Loucy (cell line): ENCODE measurements at regions not wholly inside any gene's neighbourhood (a gene's known extent, or its start where the extent isn't known, plus 50 kb on each side); places are given as distances from the start of the nearest gene placed in this dataset.

Source experiments
- H2AFZ ChIP-seq: fragments of 200-600 bp; sonication (generic); 2 replicates; pipeline ENCODE4 v1.6.0; 2016; ENCODE audit warnings: antibody characterized with exemption, mild to moderate bottlenecking, low read length, moderate library complexity
- H3F3A ChIP-seq: fragments of 200-600 bp; 2 replicates; pipeline ENCODE4 v1.6.0; 2016; ENCODE audit warnings: antibody characterized with exemption, low read depth, mild to moderate bottlenecking
- H3K27me3 ChIP-seq: fragments of 200-600 bp; sonication (generic); 2 replicates; pipeline ENCODE4 v1.6.1; 2014; ENCODE audit warnings: low read length, mild to moderate bottlenecking; ENCODE audit not compliant: insufficient read depth, poor library complexity, severe bottlenecking
- H3K36me3 ChIP-seq: fragments of 200-600 bp; sonication (generic); 2 replicates; pipeline ENCODE4 v1.6.1; 2016; ENCODE audit warnings: low read length; ENCODE audit not compliant: insufficient read depth
- H3K4me1 ChIP-seq: fragments of 200-600 bp; sonication (generic); 2 replicates; pipeline ENCODE4 v1.5.1; 2014; ENCODE audit warnings: low read length, mild to moderate bottlenecking; ENCODE audit not compliant: insufficient read depth, poor library complexity, severe bottlenecking
- H3K4me2 ChIP-seq: fragments of 200-600 bp; sonication (generic); 2 replicates; pipeline ENCODE4 v1.6.0; 2014; ENCODE audit warnings: antibody characterized with exemption, low read length, low read depth, mild to moderate bottlenecking; ENCODE audit not compliant: poor library complexity, severe bottlenecking
- H3K4me3 ChIP-seq: fragments of 200-600 bp; sonication (generic); 2 replicates; pipeline ENCODE4 v1.5.1; 2014; ENCODE audit warnings: low read length, mild to moderate bottlenecking, mixed read lengths; ENCODE audit not compliant: poor library complexity, severe bottlenecking
- H3K79me2 ChIP-seq: fragments of 200-600 bp; sonication (generic); 2 replicates; pipeline ENCODE4 v1.6.1; 2014; ENCODE audit warnings: low read length; ENCODE audit not compliant: insufficient read depth
- H3K9ac ChIP-seq: fragments of 200-600 bp; sonication (generic); 2 replicates; pipeline ENCODE4 v1.6.0; 2014; ENCODE audit warnings: mild to moderate bottlenecking, low read depth, low read length, moderate library complexity; ENCODE audit not compliant: poor library complexity, severe bottlenecking
- H3K9me2 ChIP-seq: fragments of 200-600 bp; sonication (generic); replicated peaks from 2 replicates; pipeline ENCODE4 v1.6.1; 2016; ENCODE audit warnings: low read depth, low read length, mixed read lengths
- H3K9me3 ChIP-seq: fragments of 200-600 bp; sonication (generic); 2 replicates; pipeline ENCODE4 v1.6.1; 2014; ENCODE audit warnings: mild to moderate bottlenecking, antibody characterized with exemption, low read length, low read depth; ENCODE audit not compliant: insufficient read depth
- H4K20me1 ChIP-seq: fragments of 200-600 bp; sonication (generic); 2 replicates; pipeline ENCODE4 v1.6.0; 2014; ENCODE audit warnings: antibody characterized with exemption, low read length, mild to moderate bottlenecking; ENCODE audit not compliant: insufficient read depth, poor library complexity, severe bottlenecking
- EZH2phosphoT487 ChIP-seq: fragments of 200-600 bp; IDR thresholded peaks from 2 replicates; pipeline ENCODE4 v1.6.1; 2018; ENCODE audit warnings: antibody characterized with exemption, mild to moderate bottlenecking, moderate library complexity, borderline replicate concordance
- TF ChIP-seq, protein P1 (sequence below): fragments of 200-600 bp; sonication (generic); conservative IDR thresholded peaks from 2 replicates; pipeline ENCODE4 v1.5.1; 2014; ENCODE audit warnings: mild to moderate bottlenecking, antibody characterized with exemption, low read length

DNA sequence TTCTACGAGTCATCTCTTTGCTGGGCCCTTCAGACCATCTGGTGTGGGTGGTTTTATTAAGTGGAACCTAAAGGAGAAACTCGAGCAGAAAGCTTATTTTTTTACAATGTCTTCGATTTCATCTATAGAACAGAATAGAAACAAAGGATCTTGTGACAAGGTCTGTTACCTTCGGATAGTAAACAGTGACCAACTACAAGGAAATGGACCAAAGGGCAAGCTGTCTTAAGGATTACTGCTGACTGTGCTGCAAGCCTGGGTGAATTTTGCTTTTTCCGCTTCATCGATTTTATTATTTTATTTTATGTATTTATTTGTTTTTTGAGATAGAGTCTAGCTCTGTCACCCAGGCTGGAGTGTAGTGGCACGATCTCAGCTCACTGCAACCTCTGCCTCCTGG lies 348.9 kb upstream of the ERCC4 start:
- Histone ChIP-seq H3K79me2 (no peaks in the 10 kb centered on the region), H3K36me3 (no peaks in the 10 kb centered on the region), H3K9me3 (no peaks in the 10 kb centered on the region), H4K20me1 (no peaks in the 10 kb centered on the region), H3K9ac (no peak overlapping the region), H3K9me2 (no peaks in the 10 kb centered on the region), H3K27me3 (no peaks in the 10 kb centered on the region), H3K4me3 (no peak overlapping the region), H3K4me2 (no peak overlapping the region), H2AFZ (no peak overlapping the region), H3F3A (no peaks in the 10 kb centered on the region), H3K4me1 (no peaks in the 10 kb centered on the region)
- TF ChIP-seq EZH2phosphoT487, result no peak
- TF ChIP-seq, protein P1, sequence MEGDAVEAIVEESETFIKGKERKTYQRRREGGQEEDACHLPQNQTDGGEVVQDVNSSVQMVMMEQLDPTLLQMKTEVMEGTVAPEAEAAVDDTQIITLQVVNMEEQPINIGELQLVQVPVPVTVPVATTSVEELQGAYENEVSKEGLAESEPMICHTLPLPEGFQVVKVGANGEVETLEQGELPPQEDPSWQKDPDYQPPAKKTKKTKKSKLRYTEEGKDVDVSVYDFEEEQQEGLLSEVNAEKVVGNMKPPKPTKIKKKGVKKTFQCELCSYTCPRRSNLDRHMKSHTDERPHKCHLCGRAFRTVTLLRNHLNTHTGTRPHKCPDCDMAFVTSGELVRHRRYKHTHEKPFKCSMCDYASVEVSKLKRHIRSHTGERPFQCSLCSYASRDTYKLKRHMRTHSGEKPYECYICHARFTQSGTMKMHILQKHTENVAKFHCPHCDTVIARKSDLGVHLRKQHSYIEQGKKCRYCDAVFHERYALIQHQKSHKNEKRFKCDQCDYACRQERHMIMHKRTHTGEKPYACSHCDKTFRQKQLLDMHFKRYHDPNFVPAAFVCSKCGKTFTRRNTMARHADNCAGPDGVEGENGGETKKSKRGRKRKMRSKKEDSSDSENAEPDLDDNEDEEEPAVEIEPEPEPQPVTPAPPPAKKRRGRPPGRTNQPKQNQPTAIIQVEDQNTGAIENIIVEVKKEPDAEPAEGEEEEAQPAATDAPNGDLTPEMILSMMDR, result no peak

DNA sequence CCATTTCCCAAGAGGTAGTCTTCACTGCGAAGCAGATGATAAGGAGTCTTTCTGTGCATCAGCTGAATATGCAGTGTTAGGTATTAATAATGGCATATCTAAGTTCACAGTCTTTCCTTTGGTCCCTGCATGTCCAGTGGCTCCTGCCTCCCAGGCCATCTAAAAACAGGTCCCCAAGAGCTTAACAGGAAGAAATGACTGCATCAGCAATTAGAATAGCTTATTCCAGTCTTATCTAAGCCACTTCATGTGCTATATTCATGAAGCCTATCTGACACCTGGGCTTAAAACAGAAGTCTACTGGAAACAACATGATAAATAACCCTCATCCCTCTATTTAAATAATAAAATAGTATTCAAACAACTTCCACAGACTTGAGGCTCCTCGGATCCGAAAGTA lies 346.1 kb upstream of the ERCC4 start:
- TF ChIP-seq, protein P1, result no peak
- TF ChIP-seq EZH2phosphoT487, result no peak
- Histone ChIP-seq H3K9me2 (no peaks in the 10 kb centered on the region), H3K9me3 (no peaks in the 10 kb centered on the region), H3K9ac (no peak overlapping the region), H3F3A (no peaks in the 10 kb centered on the region), H3K4me1 (no peaks in the 10 kb centered on the region), H3K79me2 (no peaks in the 10 kb centered on the region), H3K36me3 (no peaks in the 10 kb centered on the region), H2AFZ (no peak overlapping the region), H3K4me3 (no peak overlapping the region), H4K20me1 (no peaks in the 10 kb centered on the region), H3K4me2 (no peak overlapping the region), H3K27me3 (no peaks in the 10 kb centered on the region)

DNA sequence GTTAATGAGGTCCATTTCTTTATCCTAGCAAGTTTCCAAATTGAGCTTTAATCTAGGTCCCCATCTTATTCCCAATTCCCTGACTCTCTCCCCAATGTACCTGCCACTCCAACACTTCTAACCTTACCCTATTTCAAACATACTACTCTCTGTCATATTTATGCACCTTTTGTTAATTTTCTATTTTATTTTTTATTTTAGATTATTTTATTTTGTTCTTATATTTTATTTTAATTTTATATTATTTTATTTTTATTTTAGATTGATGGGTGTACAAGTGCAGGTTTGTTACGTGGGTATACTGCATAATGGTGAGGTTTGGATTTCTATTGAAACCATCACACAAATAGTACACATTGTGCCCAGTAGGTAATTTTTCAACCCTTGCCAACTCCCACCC lies 333.9 kb upstream of the ERCC4 start:
- no peak for TF ChIP-seq EZH2phosphoT487
- TF ChIP-seq, protein P1, result no peak

More for the DNA sequence above, 333.9 kb upstream of the ERCC4 start:
- Histone ChIP-seq H3K27me3 (no peaks in the 10 kb centered on the region), H3F3A (no peaks in the 10 kb centered on the region), H3K4me1 (no peaks in the 10 kb centered on the region), H3K9ac (no peak overlapping the region), H3K79me2 (no peaks in the 10 kb centered on the region), H4K20me1 (no peaks in the 10 kb centered on the region), H3K36me3 (no peaks in the 10 kb centered on the region), H3K4me2 (no peak overlapping the region), H3K4me3 (no peak overlapping the region), H3K9me3 (no peaks in the 10 kb centered on the region), H3K9me2 (no peaks in the 10 kb centered on the region), H2AFZ (no peak overlapping the region)
